ENCODE measurements at regions not wholly inside any gene's neighbourhood (a gene's known extent, or its start where the extent isn't known, plus 50 kb on each side); places are given as distances from the start of the nearest gene placed in this dataset.
A peak's percentile ranks its signal among the peaks of the same experiment; 100 is the strongest.

DNA sequence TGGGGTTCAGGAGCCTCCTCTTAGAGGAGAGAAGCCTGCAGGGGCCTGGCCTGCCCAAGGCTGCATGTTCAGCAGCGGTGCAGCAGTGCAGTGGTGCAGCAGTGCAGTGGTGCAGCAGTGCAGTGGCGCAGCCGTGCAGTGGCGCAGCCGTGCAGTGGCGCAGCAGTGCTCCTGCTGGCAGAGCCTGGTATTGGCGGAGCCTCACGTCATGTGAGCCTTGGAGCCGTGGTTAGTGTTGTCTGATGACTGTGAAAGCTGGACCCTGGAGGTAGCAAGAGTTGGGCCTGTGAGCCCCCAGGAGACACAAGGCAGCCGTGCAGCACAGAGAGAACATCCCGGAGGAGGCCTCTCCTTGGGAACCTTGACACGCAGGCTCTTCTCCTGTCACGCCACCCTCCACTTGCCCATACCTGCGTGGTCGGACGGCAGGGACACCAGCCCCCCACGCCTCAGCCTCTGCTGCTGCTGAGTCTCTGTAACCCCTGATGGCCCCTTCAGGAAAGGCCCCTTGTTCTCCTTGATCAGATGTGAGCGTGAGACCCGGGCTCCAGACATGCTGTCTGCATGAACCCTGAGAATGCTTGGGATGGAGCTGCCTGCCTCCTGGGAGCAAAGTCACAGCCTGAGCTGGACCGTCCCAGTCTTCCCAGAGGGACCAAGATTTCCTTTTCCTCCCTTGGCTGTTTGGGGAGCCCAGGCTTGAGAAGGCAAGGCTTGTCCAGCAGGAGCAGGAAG is 193.7 kb downstream of the KIF26A start:
- TF ChIP-seq, protein P1, sequence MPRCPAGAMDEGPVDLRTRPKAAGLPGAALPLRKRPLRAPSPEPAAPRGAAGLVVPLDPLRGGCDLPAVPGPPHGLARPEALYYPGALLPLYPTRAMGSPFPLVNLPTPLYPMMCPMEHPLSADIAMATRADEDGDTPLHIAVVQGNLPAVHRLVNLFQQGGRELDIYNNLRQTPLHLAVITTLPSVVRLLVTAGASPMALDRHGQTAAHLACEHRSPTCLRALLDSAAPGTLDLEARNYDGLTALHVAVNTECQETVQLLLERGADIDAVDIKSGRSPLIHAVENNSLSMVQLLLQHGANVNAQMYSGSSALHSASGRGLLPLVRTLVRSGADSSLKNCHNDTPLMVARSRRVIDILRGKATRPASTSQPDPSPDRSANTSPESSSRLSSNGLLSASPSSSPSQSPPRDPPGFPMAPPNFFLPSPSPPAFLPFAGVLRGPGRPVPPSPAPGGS (IDR thresholded peaks at IDR 0.05): no peak
- TF ChIP-seq ZC3H11A (IDR thresholded peaks at IDR 0.05): no peak
- TF ChIP-seq RAD21 (conservative IDR thresholded peaks at IDR 0.05 in 1 of 2, IDR thresholded peaks at IDR 0.05 in 1 of 2): peak; percentile 20 to 45; a peak in 3 of 5 replicates
- Histone ChIP-seq H3K9me3 (peaks cover 8% of the 10 kb centered on the region; the same call in 1 of the 3 replicates), H3K4me1 (no peaks in the 10 kb centered on the region), H3K4me3 (no peak overlapping the region), H3K27ac (no peak overlapping the region), H3K4me2 (no peak overlapping the region)
- FAIRE-seq: no peak
- WGBS (ENCODE audit: missing lambda C conversion rate): 39% methylated on average over 18 of the region's 20 CpGs
- POLR2A ChIA-PET: no interaction called here
- CTCF ChIA-PET: interaction anchor here (1.0 to 1.7 kb wide), 4 partner anchors 10 to 38 kb away, joined by 3 to 8 read pairs (median 4); no protein-coding TSS in a partner anchor
- peak; percentile 66 to 84; a peak in 3 of 6 replicates for ATAC-seq
- DNase-seq (ENCODE audit: low read depth in 1 of 2, low spot score in 1 of 2): peak in 1 of 2 experiments; percentile 23

DNA sequence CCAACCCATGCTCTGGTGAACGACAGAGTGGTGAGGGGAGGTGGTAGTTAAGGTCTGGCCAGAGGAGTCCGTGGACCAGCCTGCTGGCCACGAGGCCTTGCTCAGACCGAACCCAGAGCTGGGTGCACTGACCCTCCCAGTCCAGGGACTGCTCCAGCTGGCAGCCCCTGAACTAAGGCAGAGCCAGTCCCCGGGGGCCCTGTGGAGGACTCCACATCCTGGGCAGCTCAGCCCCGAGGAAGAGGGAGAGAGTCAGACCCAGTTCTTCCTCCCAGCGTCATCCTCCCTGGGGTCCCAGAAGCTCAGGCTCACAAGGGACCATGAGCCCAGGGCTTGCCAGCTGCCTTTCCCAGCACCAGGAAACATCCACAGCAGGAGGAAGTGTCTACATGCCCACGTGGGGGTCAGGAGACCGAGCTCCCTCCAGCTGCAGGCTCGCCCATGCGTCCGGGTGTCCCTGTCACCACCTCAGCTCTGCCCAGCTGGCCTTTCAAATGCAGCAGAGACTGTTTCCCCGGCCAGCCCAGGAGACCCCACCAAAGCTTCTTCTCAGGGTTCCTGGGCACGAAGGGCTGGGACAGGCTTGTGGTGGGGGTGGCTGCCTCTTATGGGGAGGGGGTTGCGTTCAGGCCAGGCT is 194.4 kb downstream of the KIF26A start:
- no peak for DNase-seq (ENCODE audit: low read depth in 1 of 2, low spot score in 1 of 2)
- no peak overlapping the region for H3K4me3 ChIP-seq
- WGBS (ENCODE audit: missing lambda C conversion rate): 3% methylated on average over 5 of the region's 15 CpGs
- ATAC-seq: peak in 1 of 2 experiments; percentile 28; a peak in 2 of 6 replicates
- ChIA-PET CTCF (interaction anchor here (1.4 to 1.7 kb wide), 2 partner anchors 9 to 37 kb away, joined by 6 to 8 read pairs; no protein-coding TSS in a partner anchor), POLR2A (no interaction called here)
- TF ChIP-seq ZNF302 (CRISPR knock-in tag; IDR thresholded peaks at IDR 0.05) (no peak), ZSCAN20 (CRISPR knock-in tag; IDR thresholded peaks at IDR 0.05) (no peak), CBX2 (IDR thresholded peaks at IDR 0.05; ENCODE audit: borderline replicate concordance, low read depth) (no peak), FOXS1 (CRISPR knock-in tag; IDR thresholded peaks at IDR 0.05) (no peak), TFCP2L1 (CRISPR knock-in tag; IDR thresholded peaks at IDR 0.05) (no peak)
- TF ChIP-seq, protein P2, sequence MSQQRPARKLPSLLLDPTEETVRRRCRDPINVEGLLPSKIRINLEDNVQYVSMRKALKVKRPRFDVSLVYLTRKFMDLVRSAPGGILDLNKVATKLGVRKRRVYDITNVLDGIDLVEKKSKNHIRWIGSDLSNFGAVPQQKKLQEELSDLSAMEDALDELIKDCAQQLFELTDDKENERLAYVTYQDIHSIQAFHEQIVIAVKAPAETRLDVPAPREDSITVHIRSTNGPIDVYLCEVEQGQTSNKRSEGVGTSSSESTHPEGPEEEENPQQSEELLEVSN (IDR thresholded peaks at IDR 0.05; ENCODE audit: borderline replicate concordance, low read depth): no peak
- TF ChIP-seq, protein P3, sequence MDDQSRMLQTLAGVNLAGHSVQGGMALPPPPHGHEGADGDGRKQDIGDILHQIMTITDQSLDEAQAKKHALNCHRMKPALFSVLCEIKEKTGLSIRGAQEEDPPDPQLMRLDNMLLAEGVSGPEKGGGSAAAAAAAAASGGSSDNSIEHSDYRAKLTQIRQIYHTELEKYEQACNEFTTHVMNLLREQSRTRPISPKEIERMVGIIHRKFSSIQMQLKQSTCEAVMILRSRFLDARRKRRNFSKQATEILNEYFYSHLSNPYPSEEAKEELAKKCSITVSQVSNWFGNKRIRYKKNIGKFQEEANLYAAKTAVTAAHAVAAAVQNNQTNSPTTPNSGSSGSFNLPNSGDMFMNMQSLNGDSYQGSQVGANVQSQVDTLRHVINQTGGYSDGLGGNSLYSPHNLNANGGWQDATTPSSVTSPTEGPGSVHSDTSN (IDR thresholded peaks at IDR 0.05): no peak
- TF ChIP-seq, protein P1 (IDR thresholded peaks at IDR 0.05): no peak
- H3K4me2 ChIP-seq: no peak overlapping the region
- no peaks in the 10 kb centered on the region for H3K4me1 ChIP-seq
- no peak for FAIRE-seq
- peaks cover 8% of the 10 kb centered on the region; the same call in 2 of the 3 replicates for H3K9me3 ChIP-seq
- no peak overlapping the region for H3K27ac ChIP-seq

DNA sequence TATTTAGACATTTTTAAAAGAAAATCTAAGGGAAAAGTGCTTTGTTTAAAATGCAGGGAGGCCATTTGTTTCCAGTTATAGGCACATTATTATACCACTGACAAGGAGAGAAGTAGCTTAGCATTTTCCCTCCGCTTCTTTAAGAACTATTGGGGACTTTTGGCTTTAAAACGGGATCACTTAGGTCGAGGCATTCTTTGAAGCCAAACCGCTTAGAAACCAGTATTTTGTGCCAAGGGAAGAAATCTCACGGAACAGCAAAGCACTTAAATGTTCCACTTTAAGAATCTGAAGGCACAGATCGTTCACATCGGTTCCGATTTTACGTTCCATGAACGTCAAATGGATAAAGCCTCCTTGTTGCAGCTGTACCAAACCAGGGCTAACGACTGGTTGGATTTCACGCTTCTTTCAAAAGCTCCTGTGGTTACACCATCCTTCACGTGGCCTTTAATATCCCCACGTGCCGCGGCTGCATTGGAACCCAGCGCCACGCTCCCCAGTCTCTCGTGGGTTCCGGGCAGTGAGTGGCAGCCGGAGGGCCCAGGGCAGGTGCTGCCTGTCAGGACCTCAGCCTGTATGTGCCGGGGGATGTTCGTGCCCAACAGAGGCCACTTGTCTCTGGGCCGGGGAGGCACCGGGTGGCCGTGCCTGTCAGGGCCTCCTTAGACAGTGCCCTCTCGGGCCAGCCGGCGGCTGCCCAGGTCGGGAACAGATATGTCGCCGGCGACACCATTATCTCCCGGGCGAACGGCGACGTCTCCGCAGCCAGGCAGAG is 195.4 kb downstream of the KIF26A start:
- no peak overlapping the region for H3K4me2 ChIP-seq
- CTCF ChIA-PET: interaction anchor here (1.4 to 1.7 kb wide), 2 partner anchors 8 to 36 kb away, joined by 6 to 8 read pairs; no protein-coding TSS in a partner anchor
- FAIRE-seq: no peak
- no peak for TF ChIP-seq ZNF302 (CRISPR knock-in tag; IDR thresholded peaks at IDR 0.05)
- TF ChIP-seq KDM5A (IDR thresholded peaks at IDR 0.05): no peak
- TF ChIP-seq CBX8 (IDR thresholded peaks at IDR 0.05): no peak
- TF ChIP-seq, protein P4, sequence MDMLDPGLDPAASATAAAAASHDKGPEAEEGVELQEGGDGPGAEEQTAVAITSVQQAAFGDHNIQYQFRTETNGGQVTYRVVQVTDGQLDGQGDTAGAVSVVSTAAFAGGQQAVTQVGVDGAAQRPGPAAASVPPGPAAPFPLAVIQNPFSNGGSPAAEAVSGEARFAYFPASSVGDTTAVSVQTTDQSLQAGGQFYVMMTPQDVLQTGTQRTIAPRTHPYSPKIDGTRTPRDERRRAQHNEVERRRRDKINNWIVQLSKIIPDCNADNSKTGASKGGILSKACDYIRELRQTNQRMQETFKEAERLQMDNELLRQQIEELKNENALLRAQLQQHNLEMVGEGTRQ (IDR thresholded peaks at IDR 0.05): no peak
- TF ChIP-seq HOXB5 (CRISPR knock-in tag; IDR thresholded peaks at IDR 0.05): no peak
- TF ChIP-seq, protein P5, sequence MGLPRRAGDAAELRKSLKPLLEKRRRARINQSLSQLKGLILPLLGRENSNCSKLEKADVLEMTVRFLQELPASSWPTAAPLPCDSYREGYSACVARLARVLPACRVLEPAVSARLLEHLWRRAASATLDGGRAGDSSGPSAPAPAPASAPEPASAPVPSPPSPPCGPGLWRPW (IDR thresholded peaks at IDR 0.05): no peak
- no peak for TF ChIP-seq NR3C1 (IDR thresholded peaks at IDR 0.05)
- no peak for TF ChIP-seq RARB (CRISPR knock-in tag; IDR thresholded peaks at IDR 0.05)
- no peak for TF ChIP-seq JUNB (IDR thresholded peaks at IDR 0.05)
- TF ChIP-seq EHMT2 (IDR thresholded peaks at IDR 0.05; ENCODE audit: low read depth): no peak
- TF ChIP-seq CEBPB (IDR thresholded peaks at IDR 0.05): no peak
- TF ChIP-seq, protein P6, sequence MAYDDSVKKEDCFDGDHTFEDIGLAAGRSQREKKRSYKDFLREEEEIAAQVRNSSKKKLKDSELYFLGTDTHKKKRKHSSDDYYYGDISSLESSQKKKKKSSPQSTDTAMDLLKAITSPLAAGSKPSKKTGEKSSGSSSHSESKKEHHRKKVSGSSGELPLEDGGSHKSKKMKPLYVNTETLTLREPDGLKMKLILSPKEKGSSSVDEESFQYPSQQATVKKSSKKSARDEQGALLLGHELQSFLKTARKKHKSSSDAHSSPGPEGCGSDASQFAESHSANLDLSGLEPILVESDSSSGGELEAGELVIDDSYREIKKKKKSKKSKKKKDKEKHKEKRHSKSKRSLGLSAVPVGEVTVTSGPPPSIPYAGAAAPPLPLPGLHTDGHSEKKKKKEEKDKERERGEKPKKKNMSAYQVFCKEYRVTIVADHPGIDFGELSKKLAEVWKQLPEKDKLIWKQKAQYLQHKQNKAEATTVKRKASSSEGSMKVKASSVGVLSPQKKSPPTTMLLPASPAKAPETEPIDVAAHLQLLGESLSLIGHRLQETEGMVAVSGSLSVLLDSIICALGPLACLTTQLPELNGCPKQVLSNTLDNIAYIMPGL (CRISPR knock-in tag; IDR thresholded peaks at IDR 0.05; ENCODE audit: borderline replicate concordance): no peak
- no peak for TF ChIP-seq SMC3 (IDR thresholded peaks at IDR 0.05)
- no peak for TF ChIP-seq NPAS2 (CRISPR knock-in tag; IDR thresholded peaks at IDR 0.05; ENCODE audit: borderline replicate concordance)
- no peak for TF ChIP-seq POLR2A (IDR thresholded peaks at IDR 0.05; ENCODE audit: low read length)

More for the DNA sequence above, 195.4 kb downstream of the KIF26A start:
- ATAC-seq (no peak), DNase-seq (ENCODE audit: low read depth in 1 of 2, low spot score in 1 of 2) (no peak)
- POLR2A ChIA-PET: no interaction called here
- Histone ChIP-seq H3K9me3 (peaks cover 15% of the 10 kb centered on the region; the same call in 2 of the 3 replicates), H3K4me1 (no peaks in the 10 kb centered on the region), H3K27ac (no peak overlapping the region), H3K4me3 (no peak overlapping the region)
- WGBS (ENCODE audit: missing lambda C conversion rate): 67% methylated on average over 21 of the region's 39 CpGs

Measured in A549 (cell line).